Vagina (tissue), 2 donors: ENCODE measurements at regions not wholly inside any gene's neighbourhood (a gene's known extent, or its start where the extent isn't known, plus 50 kb on each side); places are given as distances from the start of the nearest gene placed in this dataset.

Source experiments
- DNase-seq, 2 donors: peaks; one replicate each; pipeline ENCODE4 v3.0.0-alpha.2; 2017; ENCODE audit errors: extremely low spot score in 2 of 2
- H3K27ac ChIP-seq: fragments of 200-600 bp; sonication (generic); one replicate; pipeline ENCODE4 v1.5.1; 2019
- H3K27me3 ChIP-seq: fragments of 200-600 bp; sonication (generic); one replicate; pipeline ENCODE4 v1.5.1; 2019
- H3K36me3 ChIP-seq, 2 donors: fragments of 200-600 bp; sonication (generic); one replicate each; pipeline ENCODE4 v1.5.1; 2017 to 2019
- H3K4me1 ChIP-seq: fragments of 200-600 bp; sonication (generic); one replicate; pipeline ENCODE4 v1.5.1; 2019
- H3K4me3 ChIP-seq, 2 donors: fragments of 200-600 bp; sonication (generic); 1 replicate in 1 of 2; 2 replicates in 1 of 2; pipeline ENCODE4 v1.5.1; 2016 to 2019
- H3K9me3 ChIP-seq: fragments of 200-600 bp; sonication (generic); one replicate; pipeline ENCODE4 v1.5.1; 2019
- POLR2A ChIP-seq, 2 donors: fragments of 450-650 bp; IDR thresholded peaks; one replicate each; pipeline ENCODE4 v1.6.1; 2017; ENCODE audit warnings: antibody characterized with exemption in 2 of 2, mild to moderate bottlenecking in 2 of 2, moderate library complexity in 2 of 2
- POLR2AphosphoS5 ChIP-seq, 2 donors: sonication (generic); formaldehyde crosslinking; IDR thresholded peaks; one replicate each; pipeline ENCODE4 v1.9.0; 2017; ENCODE audit warnings: antibody characterized with exemption in 2 of 2, mild to moderate bottlenecking in 2 of 2, low read depth in 1 of 2; ENCODE audit not compliant: insufficient read depth in 1 of 2
- intact Hi-C: fragments of 100-400 bp; cut with DNase I; formaldehyde crosslinking; loops from one replicate; pipeline ENCODE4 v1.15.1; 2023
- TF ChIP-seq, protein P1 (sequence below), 3 experiments: fragments of 450-650 bp in 2 of 3; fragments of 200-600 bp in 1 of 3; sonication (generic) in 1 of 3; IDR thresholded peaks; one replicate each; pipeline ENCODE4 v1.5.1; 2017 to 2019; ENCODE audit warnings: antibody characterized with exemption in 3 of 3, mild to moderate bottlenecking in 2 of 3, moderate library complexity in 2 of 3

DNA sequence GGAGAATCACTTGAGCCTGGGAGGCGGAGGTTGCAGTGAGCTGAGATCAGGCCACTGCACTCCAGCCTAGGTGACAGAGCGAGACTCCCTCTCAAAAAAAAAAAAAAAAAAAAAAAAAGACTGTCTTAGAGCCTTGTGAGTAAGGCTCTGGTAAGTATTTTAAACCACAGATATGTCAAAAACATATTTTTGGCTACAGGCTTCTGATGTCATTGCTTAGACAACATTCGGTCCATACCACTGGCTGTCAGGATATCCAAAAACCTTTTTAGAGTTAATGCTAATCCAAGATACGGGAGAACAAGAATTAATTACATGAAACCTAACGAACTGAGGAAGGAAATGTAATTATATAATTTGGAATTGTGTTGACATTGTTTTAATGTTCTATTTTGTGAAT is 999.5 kb upstream of the PABPC4L start:
- Histone ChIP-seq H3K4me3 (no peak overlapping the region), H3K27me3 (no peaks in the 10 kb centered on the region), H3K4me1 (no peaks in the 10 kb centered on the region), H3K36me3 (no peaks in the 10 kb centered on the region), H3K27ac (no peak overlapping the region), H3K9me3 (no peaks in the 10 kb centered on the region)
- no peak for DNase-seq
- TF ChIP-seq POLR2AphosphoS5 (IDR thresholded peaks at IDR 0.05; ENCODE audit: insufficient read depth in 1 of 2, low read depth in 1 of 2) (no peak), POLR2A (IDR thresholded peaks at IDR 0.05) (no peak)
- TF ChIP-seq, protein P1, sequence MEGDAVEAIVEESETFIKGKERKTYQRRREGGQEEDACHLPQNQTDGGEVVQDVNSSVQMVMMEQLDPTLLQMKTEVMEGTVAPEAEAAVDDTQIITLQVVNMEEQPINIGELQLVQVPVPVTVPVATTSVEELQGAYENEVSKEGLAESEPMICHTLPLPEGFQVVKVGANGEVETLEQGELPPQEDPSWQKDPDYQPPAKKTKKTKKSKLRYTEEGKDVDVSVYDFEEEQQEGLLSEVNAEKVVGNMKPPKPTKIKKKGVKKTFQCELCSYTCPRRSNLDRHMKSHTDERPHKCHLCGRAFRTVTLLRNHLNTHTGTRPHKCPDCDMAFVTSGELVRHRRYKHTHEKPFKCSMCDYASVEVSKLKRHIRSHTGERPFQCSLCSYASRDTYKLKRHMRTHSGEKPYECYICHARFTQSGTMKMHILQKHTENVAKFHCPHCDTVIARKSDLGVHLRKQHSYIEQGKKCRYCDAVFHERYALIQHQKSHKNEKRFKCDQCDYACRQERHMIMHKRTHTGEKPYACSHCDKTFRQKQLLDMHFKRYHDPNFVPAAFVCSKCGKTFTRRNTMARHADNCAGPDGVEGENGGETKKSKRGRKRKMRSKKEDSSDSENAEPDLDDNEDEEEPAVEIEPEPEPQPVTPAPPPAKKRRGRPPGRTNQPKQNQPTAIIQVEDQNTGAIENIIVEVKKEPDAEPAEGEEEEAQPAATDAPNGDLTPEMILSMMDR (IDR thresholded peaks at IDR 0.05) = no peak
- intact Hi-C loops = no loop called here

- no peaks in the 10 kb centered on the region for H3K4me1 ChIP-seq
- H3K36me3 ChIP-seq = no peaks in the 10 kb centered on the region
- TF ChIP-seq, protein P1 (IDR thresholded peaks at IDR 0.05) = no peak
- no peak for TF ChIP-seq POLR2AphosphoS5 (IDR thresholded peaks at IDR 0.05; ENCODE audit: insufficient read depth in 1 of 2, low read depth in 1 of 2)
- no peak for TF ChIP-seq POLR2A (IDR thresholded peaks at IDR 0.05)
- H3K9me3 ChIP-seq = no peaks in the 10 kb centered on the region
- no peak overlapping the region for H3K27ac ChIP-seq
- intact Hi-C loops = no loop called here
- no peak overlapping the region for H3K4me3 ChIP-seq
- DNase-seq = no peak
- no peaks in the 10 kb centered on the region for H3K27me3 ChIP-seq
Observed at GRCh38 chr4:135197641-135198040, 996.1 kb upstream of the PABPC4L start.

DNA sequence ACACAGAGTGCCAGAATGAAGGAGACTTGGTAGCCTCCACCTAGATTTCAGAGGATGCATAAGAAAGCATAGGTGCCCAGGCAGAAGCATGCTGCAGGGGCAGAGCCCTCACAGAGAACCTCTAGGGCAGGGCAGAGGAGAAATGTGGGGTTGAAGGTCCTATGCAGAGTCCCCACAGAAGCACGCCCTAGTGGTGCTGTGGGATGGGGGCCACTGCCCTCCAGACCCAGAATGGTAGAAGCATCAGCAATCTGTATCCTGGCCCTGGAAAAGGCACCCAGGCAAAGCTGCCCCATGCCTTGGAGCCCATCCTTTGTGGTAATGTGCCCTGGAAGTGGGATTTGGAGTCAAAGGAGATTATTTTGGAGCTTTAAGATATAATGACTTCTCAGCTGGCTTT is 992.9 kb upstream of the PABPC4L start:
- H3K27ac ChIP-seq = no peak overlapping the region
- no peaks in the 10 kb centered on the region for H3K4me1 ChIP-seq
- DNase-seq = no peak
- H3K9me3 ChIP-seq = no peaks in the 10 kb centered on the region
- TF ChIP-seq, protein P1 (IDR thresholded peaks at IDR 0.05) = no peak
- TF ChIP-seq POLR2A (IDR thresholded peaks at IDR 0.05) = no peak
- no peak for TF ChIP-seq POLR2AphosphoS5 (IDR thresholded peaks at IDR 0.05; ENCODE audit: insufficient read depth in 1 of 2, low read depth in 1 of 2)
- no peaks in the 10 kb centered on the region for H3K27me3 ChIP-seq
- H3K36me3 ChIP-seq = no peaks in the 10 kb centered on the region
- intact Hi-C loops = no loop called here
- H3K4me3 ChIP-seq = no peak overlapping the region

DNA sequence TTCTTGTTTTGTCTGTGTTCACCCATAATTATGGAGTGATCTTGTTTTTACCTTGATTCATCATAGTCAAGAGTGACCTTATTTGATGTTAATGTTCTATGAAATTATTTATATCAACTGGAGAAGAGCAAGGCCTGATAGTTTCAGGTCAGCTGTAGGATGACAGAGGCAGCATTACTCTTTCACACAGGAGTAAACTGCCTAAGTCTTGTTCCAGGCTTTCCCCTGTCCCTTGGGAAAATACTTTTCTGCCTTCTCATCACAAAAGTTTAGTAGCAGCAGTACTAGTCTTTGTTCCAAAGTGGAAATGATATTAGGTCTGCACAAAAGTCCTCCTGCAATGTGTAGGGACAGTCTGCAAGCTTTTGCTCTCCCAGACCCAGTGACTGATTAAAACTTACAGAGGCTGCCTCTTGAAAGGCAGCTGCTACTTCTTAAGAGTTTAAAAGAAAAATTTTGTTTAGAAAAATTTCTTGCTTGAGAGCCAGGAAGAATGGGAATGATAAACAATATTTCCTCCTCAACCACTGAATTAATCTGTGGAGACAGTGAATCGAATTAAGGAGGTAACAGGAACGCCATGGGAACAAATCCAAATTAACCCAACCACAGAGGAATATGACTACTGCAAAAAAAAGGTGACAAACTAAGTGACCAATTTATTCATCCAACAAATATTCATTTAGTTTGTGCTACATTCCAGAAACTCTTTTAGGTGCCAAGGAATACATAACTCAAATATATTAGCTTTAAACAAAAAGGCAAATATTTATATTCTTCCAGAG is 991.4 kb upstream of the PABPC4L start:
- Histone ChIP-seq H3K4me1 (no peaks in the 10 kb centered on the region), H3K9me3 (no peaks in the 10 kb centered on the region), H3K4me3 (no peak overlapping the region), H3K27me3 (no peaks in the 10 kb centered on the region), H3K27ac (no peak overlapping the region), H3K36me3 (no peaks in the 10 kb centered on the region)
- no peak for TF ChIP-seq POLR2A (IDR thresholded peaks at IDR 0.05)
- TF ChIP-seq POLR2AphosphoS5 (IDR thresholded peaks at IDR 0.05; ENCODE audit: insufficient read depth in 1 of 2, low read depth in 1 of 2) = no peak
- TF ChIP-seq, protein P1 (IDR thresholded peaks at IDR 0.05) = no peak
- DNase-seq = no peak
- intact Hi-C loops = no loop called here

GRCh38 chr4:135191596-135191995 is 990.0 kb upstream of the PABPC4L start:
- no peak for DNase-seq

More at GRCh38 chr4:135191596-135191995, 990.0 kb upstream of the PABPC4L start:
- Histone ChIP-seq H3K36me3 (no peaks in the 10 kb centered on the region), H3K27ac (no peak overlapping the region), H3K9me3 (no peaks in the 10 kb centered on the region), H3K4me3 (no peak overlapping the region), H3K27me3 (no peaks in the 10 kb centered on the region), H3K4me1 (no peaks in the 10 kb centered on the region)
- TF ChIP-seq, protein P1 (IDR thresholded peaks at IDR 0.05) = no peak
- TF ChIP-seq POLR2A (IDR thresholded peaks at IDR 0.05) = no peak
- no peak for TF ChIP-seq POLR2AphosphoS5 (IDR thresholded peaks at IDR 0.05; ENCODE audit: insufficient read depth in 1 of 2, low read depth in 1 of 2)
- intact Hi-C loops = no loop called here
